ENCODE measurements at regions not wholly inside any gene's neighbourhood (a gene's known extent, or its start where the extent isn't known, plus 50 kb on each side); places are given as distances from the start of the nearest gene placed in this dataset.
"Not testable (repeated sequence)": the region's sequence is repeated elsewhere in the genome, so short reads cannot be mapped to it uniquely, and the experiment has no call there.

DNA sequence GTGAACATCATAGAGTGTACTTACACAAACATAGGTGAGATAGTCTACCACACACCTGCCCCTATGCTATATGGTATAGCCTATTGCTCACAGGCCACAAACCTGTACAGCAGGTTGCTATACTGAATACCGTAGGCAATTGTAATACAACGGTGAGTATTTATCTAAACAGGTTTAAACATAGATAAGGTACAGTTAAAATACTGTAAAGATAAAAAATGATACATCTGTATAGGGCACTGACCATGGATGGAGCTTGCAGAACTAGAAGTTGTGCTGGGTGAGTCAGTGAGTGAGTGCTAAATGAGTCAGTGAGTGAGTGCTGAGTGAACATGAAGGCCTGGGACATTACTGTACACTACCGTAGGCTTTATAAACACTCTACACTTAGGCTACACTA is 267.0 kb upstream of the HS6ST1 start:
- DNase-seq (ENCODE audit: low read depth, low spot score), result peak; percentile 92
- peak overlapping the region; percentile 23 for H3K27ac ChIP-seq

DNA sequence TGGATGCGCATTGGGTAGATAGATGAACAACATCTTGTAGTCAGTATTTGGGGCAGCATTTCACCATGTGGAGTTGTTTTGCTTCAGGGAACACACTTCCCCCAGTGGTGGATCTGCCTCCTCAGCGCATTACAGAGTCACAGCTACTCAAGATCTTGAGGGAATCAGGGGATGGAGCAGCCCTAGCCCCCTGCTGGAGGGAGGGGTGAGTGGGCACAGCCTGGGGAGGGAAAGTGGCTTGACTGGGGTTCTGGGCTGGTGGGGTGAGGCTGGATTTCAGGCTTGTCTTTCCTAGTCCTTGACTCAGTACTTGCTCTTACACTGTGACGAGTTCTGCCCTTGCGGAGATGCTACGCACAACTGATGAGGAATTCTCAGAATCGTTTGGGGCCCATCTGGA is 271.0 kb upstream of the HS6ST1 start:
- H3K27ac ChIP-seq, result no peak overlapping the region
- DNase-seq (ENCODE audit: low read depth, low spot score), result no peak

DNA sequence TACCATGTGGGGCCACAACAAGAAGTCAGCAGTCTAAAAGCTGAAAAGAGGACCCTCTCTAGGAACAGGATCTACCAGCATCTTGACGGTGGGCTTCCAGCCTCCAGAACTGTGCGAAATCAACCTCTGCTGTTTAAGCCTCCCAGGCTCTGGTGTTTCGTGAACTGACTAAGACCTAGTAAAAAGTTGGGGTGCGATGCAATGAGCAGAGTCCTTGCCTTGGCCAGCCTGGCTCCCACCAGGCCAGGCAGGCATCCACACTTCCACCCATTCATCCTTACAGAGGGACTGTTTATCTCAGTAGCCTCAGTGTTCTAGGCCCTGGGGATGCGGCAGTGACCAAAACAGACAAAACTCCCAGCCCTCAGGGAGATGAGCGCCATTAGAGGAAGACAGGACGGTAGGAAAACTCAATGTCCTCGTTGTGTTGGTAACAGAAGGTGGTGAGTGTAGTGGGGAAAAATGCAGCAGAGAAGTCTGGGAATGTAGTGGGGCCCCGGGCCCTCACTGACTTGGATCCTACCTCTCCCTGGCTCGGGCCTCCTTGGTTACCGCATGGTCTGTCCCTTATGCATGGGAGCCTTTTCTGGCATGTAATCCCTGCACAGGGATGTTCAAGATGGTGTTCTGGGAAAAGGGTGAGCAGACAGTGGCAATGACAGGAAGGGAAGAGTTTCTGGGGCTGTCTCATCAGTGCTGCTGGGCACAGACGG is 271.8 kb upstream of the HS6ST1 start:
- no peak for DNase-seq (ENCODE audit: low read depth, low spot score)
- no peak overlapping the region for H3K27ac ChIP-seq

DNA sequence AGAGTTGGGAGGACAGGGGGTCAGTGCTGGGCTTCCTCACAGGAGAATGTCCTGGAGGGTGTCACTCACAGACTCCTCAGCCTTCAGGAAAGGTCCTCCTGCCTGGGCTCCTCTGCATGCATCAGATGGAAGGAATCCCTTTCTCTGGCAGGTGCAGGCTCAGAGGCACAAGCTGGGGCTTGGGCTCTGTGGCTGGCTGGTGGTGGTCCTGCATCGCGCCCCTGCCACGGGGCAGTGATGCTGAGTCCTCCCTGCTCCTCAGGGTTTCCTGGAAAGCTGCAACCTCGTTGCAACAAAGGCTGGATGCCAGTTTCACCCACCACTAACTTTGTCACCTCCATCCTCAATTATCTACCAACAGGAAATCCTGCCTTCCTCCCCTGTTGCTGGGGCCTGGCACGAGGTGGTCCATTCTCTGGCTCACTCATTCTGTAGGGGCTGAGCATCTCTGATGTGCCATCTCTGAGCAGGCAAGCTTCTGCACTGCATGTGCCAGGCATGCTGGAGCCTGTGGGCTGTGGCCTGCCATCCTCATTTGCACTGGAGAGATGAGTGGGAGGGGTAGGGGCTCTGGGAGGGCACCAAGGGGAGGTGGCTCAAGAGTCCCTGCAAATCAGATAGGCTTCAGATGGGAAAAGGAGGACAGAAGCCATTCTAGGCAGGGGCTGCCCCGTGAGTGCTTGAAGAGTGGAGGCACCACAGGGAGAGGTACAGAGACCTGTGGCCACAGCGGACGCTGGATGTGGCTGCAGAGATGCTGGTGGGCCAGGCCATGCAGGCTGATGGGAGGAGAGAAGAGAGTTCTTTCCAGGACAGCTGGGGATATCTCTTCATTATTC is 272.6 kb upstream of the HS6ST1 start:
- DNase-seq (ENCODE audit: low read depth, low spot score), result no peak

DNA sequence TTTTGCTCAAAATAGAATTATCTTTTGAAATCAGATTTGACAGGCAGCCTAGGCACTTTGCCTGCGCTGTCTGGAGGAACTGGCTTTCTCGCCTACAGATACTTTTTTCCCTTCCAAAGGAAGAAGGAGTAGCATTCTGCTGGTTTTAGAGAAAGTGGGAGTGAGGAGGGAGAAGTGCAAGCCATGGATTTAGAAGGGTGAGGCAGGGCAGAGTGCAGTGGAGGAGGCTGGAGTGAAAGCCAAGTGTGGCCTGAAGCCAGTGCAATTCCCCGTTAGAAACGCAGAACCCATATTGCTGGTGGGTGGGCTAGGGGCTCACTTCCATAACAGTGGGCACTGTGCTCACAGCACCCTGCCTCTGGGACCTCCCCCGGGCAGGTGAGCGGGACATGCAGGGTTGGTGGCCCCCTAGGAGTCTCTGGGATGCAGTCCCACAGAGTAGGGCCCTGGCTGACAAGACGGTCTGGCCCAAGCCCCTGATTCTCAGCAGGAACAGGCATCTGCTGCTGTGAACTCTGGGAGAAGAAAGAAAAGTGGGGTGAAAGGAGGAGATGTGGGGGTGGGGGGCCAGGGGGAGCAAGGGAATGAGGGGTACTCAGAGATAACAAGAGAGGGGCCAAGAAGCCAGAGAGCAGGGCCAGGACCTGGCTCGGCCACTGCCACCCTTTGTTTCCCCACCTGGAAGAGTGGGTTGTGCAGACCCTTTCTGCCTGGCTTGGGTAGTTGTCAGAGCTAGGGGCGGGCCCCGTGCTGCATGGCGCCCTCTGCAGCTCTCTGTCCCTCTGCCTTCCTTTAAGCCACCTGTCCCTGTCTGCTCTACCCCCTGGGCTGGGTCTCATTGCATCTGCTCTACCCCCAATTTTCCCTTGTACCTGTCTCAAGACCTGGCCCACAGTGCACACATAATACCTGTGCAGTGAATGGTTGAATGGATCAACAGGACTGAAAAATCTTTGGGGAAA is 273.5 kb upstream of the HS6ST1 start:
- DNase-seq (ENCODE audit: low read depth, low spot score), result no peak
- H3K27ac ChIP-seq, result no peak overlapping the region

More for the DNA sequence above, 272.6 kb upstream of the HS6ST1 start:
- no peak overlapping the region for H3K27ac ChIP-seq

DNA sequence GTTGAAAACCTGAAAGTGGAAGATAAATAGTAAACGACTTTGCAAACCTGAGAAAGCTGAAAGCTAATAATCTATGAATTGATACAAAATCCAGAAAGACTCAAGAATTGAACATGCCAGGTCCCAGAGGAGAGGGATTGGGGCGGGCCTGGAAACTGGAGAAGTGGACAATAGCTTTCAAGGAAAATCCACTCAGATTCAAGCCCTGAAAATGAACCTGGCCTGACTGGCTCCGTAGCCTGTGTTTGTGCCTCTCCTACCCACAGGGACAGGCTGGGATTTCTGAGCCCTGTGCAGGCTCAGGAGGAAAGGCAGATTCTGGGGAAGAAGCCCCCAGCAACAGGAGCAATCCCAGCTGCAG is 274.8 kb upstream of the HS6ST1 start:
- DNase-seq (ENCODE audit: low read depth, low spot score), result no peak
- H3K27ac ChIP-seq, result no peak overlapping the region

DNA sequence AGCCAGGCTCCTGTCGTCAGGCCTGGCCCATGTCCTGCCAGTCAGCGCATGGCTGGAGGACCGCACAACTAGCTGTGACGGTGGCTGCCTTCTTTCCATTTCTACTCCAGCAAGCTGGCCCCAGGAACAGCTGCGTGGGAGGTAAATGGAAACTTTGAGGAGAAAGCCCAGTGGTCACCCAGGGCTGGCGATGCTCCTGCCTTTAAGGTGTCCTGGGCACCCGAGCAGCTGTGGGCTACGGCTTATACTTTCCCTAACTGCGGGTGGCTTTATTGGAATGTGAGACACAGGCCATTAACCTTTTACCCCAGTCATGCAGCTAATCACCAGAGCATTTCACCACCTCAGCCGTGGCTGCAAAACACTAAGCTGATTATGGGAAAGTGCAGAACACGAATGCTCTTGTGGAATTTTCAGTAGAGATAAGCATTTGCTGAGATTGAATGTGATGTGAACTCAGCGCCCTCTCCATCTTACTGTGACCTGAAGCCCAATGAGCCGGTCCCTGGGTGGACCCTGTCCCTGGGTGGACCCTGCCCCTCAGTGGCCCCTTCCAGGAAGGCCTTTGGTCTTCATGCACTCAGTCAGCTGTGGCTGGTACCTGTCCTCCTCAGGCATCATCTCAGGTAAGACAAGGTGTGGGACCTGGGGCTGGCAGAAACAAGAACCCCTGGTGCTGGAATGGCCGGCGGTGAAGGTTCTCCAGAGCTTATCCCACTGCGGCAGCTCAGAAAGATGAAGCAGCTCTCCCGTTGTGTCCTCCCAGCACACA is 275.4 kb upstream of the HS6ST1 start:
- no peak for DNase-seq (ENCODE audit: low read depth, low spot score)
- H3K27ac ChIP-seq, result no peak overlapping the region

DNA sequence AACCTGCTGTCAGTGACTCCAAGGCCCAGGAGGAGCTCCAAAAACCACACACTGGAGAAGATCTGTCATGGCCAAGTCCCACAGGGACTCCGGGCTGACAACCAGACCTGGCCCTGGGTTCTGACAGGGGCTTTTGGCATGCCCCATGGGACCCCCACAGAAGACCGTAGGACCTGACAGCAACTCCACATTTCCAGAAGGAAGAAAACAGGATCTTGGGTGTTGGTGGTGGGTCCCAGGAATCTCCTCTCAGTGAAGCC is 275.9 kb upstream of the HS6ST1 start:
- H3K27ac ChIP-seq, result no peak overlapping the region
- DNase-seq (ENCODE audit: low read depth, low spot score), result no peak

DNA sequence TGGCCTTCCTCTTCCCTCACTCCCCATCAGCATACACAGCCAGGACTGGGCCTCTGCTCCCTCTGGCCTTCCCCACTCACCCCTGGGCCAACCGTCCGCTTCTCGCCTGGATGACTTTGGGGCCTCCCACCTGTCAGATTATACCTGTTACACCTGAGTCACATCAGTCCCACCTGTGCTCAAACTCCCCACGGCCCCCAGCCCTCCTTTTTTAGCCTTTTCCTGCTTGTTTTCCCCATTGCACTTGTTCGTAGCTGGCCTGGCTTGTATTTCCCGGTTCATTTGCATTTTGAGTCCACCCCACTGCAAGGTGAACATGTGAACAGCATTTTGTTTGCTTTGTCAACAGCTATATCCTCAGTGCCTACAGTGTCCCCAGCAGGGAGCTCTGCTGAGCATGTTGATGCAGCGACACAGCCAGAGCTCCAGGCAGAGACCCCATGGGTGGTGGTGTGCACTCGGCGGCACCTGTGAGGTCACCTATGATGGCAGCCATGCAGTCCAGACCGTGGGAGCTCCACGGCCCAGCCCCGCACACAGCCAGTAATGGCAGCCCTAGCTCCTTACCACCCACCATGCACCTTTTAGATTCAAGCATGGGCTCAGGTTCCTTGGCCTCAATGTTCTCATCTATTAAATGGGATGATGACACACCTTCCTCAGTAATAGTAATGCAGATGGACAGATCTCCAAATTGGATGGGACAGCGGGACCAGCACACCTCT is 276.4 kb upstream of the HS6ST1 start:
- DNase-seq (ENCODE audit: low read depth, low spot score), result no peak
- no peak overlapping the region for H3K27ac ChIP-seq

DNA sequence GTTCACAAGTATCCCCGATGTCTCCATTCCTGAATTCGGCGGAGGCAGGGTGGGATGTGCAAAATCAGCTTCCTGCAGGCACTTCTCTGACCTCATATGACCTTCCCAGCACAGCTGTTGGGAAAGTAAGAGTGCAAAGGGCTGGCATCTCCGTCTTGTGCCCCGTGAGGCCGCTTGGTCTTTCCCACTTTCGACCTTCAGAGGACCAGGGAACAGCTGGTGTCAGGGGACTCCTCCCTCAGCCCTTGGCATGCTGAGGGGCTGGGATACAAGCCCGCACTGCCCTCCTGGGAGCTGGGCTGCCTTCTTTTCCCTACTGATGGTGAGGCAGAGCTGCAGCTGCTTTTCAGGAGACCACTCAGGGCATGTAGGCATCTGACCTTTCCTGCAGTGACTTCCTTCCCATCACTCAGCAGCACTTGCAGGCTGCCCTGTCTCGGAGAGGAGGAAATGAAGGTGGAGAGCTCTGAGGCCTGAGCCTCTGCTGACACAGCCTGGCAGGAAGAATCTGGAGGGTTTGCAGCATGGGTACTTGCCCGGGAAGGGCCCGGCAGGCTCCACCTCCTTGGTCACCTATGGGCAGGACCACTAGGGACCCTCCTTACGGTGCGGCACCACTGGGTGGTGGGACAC is 277.2 kb upstream of the HS6ST1 start:
- H3K27ac ChIP-seq, result no peak overlapping the region
- DNase-seq (ENCODE audit: low read depth, low spot score), result no peak

DNA sequence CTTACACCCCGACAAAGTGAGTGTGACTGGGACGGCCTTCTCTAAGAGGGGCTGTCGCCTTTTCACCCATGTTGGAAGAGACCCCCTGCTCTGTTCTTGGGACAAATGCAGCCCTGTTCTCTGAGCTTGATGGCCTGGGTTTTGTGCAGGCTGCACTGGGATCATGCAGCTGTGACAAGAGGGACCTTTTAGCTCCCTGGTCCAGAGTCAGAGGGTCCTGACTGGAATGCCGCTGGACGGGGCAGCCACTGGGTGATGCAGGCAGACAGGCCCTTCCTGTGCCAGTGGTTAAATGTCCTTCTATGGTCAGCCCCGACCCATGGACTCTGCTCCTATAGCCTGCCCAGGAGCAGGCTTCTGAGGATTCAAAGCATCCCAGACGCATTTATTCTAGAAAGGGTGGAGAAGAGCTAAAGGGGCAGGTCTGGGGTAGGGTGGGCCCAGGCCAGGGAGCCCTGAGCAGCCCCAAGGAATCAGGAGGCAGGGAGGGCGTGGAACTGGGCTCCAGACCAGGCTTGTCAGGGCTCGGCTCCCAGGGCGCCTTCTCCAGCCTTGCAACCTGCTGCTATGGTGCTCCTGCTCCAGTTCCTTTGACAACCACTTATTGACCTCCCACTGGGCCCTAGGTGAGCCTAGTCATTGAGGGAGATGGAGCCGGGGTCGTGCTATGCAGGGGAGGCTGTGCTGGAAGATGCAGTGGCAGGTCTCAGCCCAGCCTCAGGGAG is 277.9 kb upstream of the HS6ST1 start:
- DNase-seq (ENCODE audit: low read depth, low spot score), result no peak

DNA sequence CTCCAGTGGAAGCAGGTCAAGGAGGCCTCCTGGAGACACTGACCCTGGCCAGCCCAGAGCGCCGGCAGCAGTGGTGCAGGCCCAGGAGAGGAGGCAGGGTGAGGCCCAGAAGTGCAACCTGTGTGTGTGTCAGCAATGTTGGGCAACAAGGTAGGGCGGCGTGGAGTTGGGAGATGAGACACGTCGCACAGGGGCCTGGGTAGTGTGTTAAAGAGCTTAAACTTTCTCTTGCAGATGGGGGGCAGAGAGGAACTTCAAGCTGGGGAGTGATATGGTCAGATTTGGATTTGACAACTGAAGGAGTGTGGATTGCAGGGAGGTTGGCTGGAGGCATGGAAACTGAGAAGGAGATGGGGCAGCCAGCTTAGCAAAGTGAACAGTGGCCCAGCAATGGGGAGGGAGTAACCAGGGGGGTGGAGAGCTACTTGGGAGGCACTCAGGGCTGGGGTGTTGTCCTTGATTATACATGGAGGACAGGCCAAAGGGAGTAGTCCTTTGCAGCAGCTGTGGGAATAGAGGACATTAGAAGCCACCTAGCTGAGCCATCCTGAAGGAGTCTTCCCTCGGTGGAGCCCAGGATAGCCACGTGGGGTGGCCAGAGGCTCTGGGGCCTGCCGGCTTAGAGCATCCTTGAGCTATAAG is 278.6 kb upstream of the HS6ST1 start:
- no peak for DNase-seq (ENCODE audit: low read depth, low spot score)
- no peak overlapping the region for H3K27ac ChIP-seq

More for the DNA sequence above, 277.9 kb upstream of the HS6ST1 start:
- H3K27ac ChIP-seq, result no peak overlapping the region

DNA sequence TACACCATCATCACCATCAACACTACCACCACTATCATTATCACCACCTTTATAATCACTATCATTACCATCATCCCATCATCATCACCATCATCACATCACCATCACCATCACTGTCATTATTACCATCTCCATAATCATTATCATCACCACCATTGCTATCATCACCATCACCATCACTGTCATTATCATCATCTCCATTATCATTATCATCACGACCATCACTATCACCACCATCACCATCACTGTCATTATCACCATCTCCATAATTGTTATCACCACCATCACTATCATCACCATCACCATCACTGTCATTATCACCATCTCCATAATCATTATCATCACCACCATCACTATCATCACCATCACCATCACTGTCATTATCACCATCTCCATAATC is 279.6 kb upstream of the HS6ST1 start:
- H3K27ac ChIP-seq; DNase-seq (ENCODE audit: low read depth, low spot score): not testable (repeated sequence)

DNA sequence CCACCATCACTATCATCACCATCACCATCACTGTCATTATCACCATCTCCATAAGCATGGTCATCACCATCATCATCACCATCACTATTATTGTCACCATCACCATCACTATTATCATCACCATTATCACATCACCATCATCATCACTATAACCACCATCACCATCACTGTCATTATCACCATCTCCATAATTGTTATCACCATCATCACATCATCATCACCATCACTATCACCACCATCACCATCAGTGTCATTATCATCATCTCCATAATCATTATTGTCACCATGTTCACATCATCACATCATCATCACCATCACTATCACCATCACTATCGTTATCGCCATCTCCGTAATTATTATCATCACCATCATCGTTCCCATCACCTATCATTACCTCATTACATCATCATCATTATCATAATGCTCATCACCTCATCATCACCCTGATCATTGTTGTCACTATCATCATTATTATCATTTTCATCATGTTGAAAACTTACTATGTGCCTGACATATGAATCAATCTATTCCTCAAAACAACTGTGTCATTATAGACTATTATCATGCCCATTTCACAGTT is 280.3 kb upstream of the HS6ST1 start:
- H3K27ac ChIP-seq, result no peak overlapping the region
- no peak for DNase-seq (ENCODE audit: low read depth, low spot score)

DNA sequence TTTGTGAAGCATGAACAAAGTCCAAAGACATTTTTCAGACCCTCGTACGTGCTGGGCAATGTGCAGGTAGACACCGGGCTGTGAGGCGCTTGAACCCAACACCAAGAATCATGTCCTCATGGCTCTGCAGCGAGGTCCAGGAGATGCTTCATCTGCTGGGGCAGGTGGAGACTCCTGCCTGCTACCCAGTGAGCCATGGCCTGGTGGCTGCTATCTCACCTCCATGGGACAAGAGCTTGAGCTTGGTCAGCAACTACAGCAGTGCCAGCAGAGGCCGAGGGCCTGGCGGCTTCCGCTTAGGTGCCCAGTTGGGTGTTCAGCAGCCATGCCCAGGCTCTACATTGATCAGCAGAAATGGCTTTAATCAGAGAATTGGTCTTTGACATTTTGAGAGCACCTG is 281.0 kb upstream of the HS6ST1 start:
- no peak for DNase-seq (ENCODE audit: low read depth, low spot score)
- no peak overlapping the region for H3K27ac ChIP-seq

DNA sequence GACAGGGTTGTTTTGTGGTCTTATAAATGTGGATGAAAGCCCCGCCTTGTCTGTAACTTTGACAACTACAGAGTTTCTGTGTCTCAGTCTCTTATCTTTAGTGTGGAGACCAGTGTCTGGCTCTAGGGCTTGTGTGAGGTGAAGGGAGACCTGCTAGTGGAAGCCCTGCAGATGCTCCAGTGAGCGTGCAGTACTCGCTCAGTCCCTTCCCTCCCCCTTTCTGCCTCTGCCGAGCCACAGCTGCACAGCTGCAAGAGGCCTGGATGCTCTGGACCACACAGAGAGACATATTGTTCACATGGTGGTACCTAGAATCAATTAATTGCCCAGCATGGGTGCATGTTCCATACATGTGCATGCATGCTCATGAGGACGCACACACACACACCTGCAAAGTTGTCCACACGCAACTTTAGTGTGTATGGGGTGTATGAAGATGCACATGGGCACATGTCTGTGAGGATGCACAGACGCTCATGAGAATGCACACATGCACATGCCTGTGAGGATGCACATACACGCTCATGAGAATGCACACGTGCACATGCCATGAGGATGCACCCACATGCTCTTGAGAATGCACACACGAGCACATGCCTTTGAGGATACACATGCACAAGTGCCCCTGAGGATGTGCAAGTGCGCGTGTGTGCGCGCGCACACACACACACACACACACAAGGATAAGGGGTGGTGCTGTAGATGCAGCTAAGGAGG is 282.1 kb upstream of the HS6ST1 start:
- no peak overlapping the region for H3K27ac ChIP-seq
- DNase-seq (ENCODE audit: low read depth, low spot score), result no peak

Measured in epithelial cell of prostate (primary cell).